K562 (cell line): ENCODE measurements at regions not wholly inside any gene's neighbourhood (a gene's known extent, or its start where the extent isn't known, plus 50 kb on each side); places are given as distances from the start of the nearest gene placed in this dataset.
A peak's percentile ranks its signal among the peaks of the same experiment; 100 is the strongest.

ENCODE experiments used
- ATAC-seq: fragments of 200-7000 bp; cut with Tn5 transposase; 3 replicates; pipeline ENCODE4 v1.9.1; 2020; ENCODE audit warnings: moderate library complexity
- BruUV-seq: library from RNA; stranded (reverse); fragments of 400-500 nt; replicated peaks from 2 replicates; lab custom pipeline; 2021; lab: Mats Ljungman, UMichigan
- CTCF ChIA-PET: fragments of 300-600 bp; formaldehyde crosslinking; extraction: SDS; loops from one replicate; lab custom pipeline; 2021; ENCODE audit warnings: low intra/inter-chr PET ratio; lab: Yijun Ruan, JAX
- POLR2A ChIA-PET: fragments of 300-600, 350-650 bp; sonication (Branson Sonifier 250); formaldehyde crosslinking; extraction: SDS; loops from one replicate; lab custom pipeline; 2021; ENCODE audit warnings: antibody characterized with exemption, inconsistent platforms; lab: Yijun Ruan, JAX
- DNase-seq, 4 experiments: peaks; one replicate each; pipeline versions ENCODE4 v3.0.0 to v3.0.0-alpha.2; 2011 to 2018; ENCODE audit warnings: low spot score in 3 of 4, mixed read lengths in 3 of 4; ENCODE audit errors: extremely low read depth in 1 of 4
- FAIRE-seq: peaks from 2 replicates; lab custom pipeline; 2011; peaks lifted over from hg19 to GRCh38; lab: Jason Lieb, UNC
- H2AFZ ChIP-seq: 2 replicates; pipeline ENCODE4 v1.6.0; 2011; ENCODE audit warnings: low read depth, low read length, control low read depth, inconsistent platforms
- H3K27ac ChIP-seq: fragments of 200-600 bp; 3 replicates; pipeline ENCODE4 v1.8.0; 2011; ENCODE audit warnings: low read depth, mild to moderate bottlenecking, control low read depth, inconsistent platforms, low read length, moderate library complexity, mixed read lengths; ENCODE audit errors: extremely low read depth
- H3K27me3 ChIP-seq, 2 experiments: fragments of 300-600 bp in 1 of 2; 2 replicates in 1 of 2; 3 replicates in 1 of 2; pipeline versions ENCODE4 v1.6.0 to v1.8.0; 2011; ENCODE audit warnings: inconsistent platforms in 2 of 2, low read length in 2 of 2, mild to moderate bottlenecking in 1 of 2, mixed read lengths in 1 of 2, moderate library complexity in 1 of 2; ENCODE audit not compliant: control insufficient read depth in 2 of 2, insufficient read depth in 2 of 2
- H3K36me3 ChIP-seq: fragments of 300-600 bp; 3 replicates; pipeline ENCODE4 v1.8.0; 2011; ENCODE audit warnings: mild to moderate bottlenecking, low read length, inconsistent platforms; ENCODE audit not compliant: control insufficient read depth, insufficient read depth
- H3K4me1 ChIP-seq, 2 experiments: fragments of 200-600 bp in 1 of 2; replicated peaks in 1 of 2; 2 replicates in 1 of 2; 3 replicates in 1 of 2; pipeline versions ENCODE4 v1.5.1 to v1.8.0; 2011; ENCODE audit warnings: inconsistent platforms in 2 of 2, low read length in 2 of 2, mild to moderate bottlenecking in 1 of 2, mixed read lengths in 1 of 2, moderate library complexity in 1 of 2; ENCODE audit not compliant: control insufficient read depth in 2 of 2, insufficient read depth in 2 of 2
- H3K4me2 ChIP-seq: 2 replicates; pipeline ENCODE4 v1.6.1; 2011; ENCODE audit warnings: low read length, control low read depth, inconsistent platforms, mixed read lengths; ENCODE audit not compliant: insufficient read depth
- H3K4me3 ChIP-seq: fragments of 200-600 bp; sonication (generic), shearing (Covaris generic); 2 replicates; pipeline ENCODE4 v1.5.1; 2016; ENCODE audit warnings: control low read depth, inconsistent platforms
- H3K79me2 ChIP-seq: fragments of 200-600 bp; 3 replicates; pipeline ENCODE4 v1.8.0; 2011; ENCODE audit warnings: low read length, inconsistent platforms; ENCODE audit not compliant: control insufficient read depth, insufficient read depth
- H3K9ac ChIP-seq, 2 experiments: 2 replicates each; pipeline versions ENCODE4 v1.6.0 to v1.6.1; 2011; ENCODE audit warnings: low read depth in 2 of 2, low read length in 2 of 2, control low read depth in 1 of 2, inconsistent platforms in 1 of 2, mild to moderate bottlenecking in 1 of 2, mixed read lengths in 1 of 2; ENCODE audit not compliant: insufficient read depth in 1 of 2
- H3K9me1 ChIP-seq: one replicate; pipeline ENCODE4 v1.6.0; 2011; ENCODE audit warnings: inconsistent platforms, mild to moderate bottlenecking, low read length, moderate library complexity; ENCODE audit not compliant: control insufficient read depth, insufficient read depth
- H3K9me3 ChIP-seq: replicated peaks from 2 replicates; pipeline ENCODE4 v1.5.1; 2011; ENCODE audit warnings: low read depth, low read length, inconsistent platforms; ENCODE audit not compliant: control insufficient read depth, insufficient read depth
- H4K20me1 ChIP-seq: replicated peaks from 2 replicates; pipeline ENCODE4 v1.6.1; 2011; ENCODE audit warnings: low read length, inconsistent platforms, mixed read lengths; ENCODE audit not compliant: control insufficient read depth, insufficient read depth
- ATF1 ChIP-seq, 2 experiments: fragments of 450-650 bp in 1 of 2; IDR thresholded peaks; 2 replicates each; pipeline ENCODE4 v1.6.1; 2016; ENCODE audit warnings: missing compliant biosample characterization in 1 of 2, missing genetic modification characterization in 1 of 2
- CBX1 ChIP-seq: sonication (generic); IDR thresholded peaks from 2 replicates; pipeline ENCODE4 v1.6.1; 2016; ENCODE audit warnings: antibody characterized with exemption, low read depth, mild to moderate bottlenecking
- HCFC1 ChIP-seq: IDR thresholded peaks from 2 replicates; pipeline ENCODE4 v1.6.1; 2012; ENCODE audit warnings: low read depth, low read length, improper control_type of control experiment
- RFX1 ChIP-seq: fragments of 450-650 bp; IDR thresholded peaks from 2 replicates; pipeline ENCODE4 v1.6.1; 2016; ENCODE audit warnings: mild to moderate bottlenecking, moderate library complexity
- RNF2 ChIP-seq: sonication (generic); IDR thresholded peaks from 2 replicates; pipeline ENCODE4 v1.6.1; 2016
- WGBS: fragments of 100-300 bp; shearing (Covaris generic); methylation state at CpG from one replicate; pipeline ENCODE4 v1.1.6; 2016; ENCODE audit warnings: low coverage, mixed read lengths; ENCODE audit not compliant: insufficient coverage; ENCODE audit errors: missing lambda C conversion rate; 5-methylcytosine and 5-hydroxymethylcytosine counted together
- in situ Hi-C: fragments of 300-500 bp; cut with MboI; formaldehyde crosslinking; loops from 4 replicates; pipeline ENCODE4 v1.15.0; 2018; ENCODE audit warnings: inconsistent platforms, mixed read lengths
- intact Hi-C: fragments of 100-400 bp; cut with micrococcal nuclease; formaldehyde crosslinking; loops from 2 replicates; pipeline ENCODE4 v1.14.2; 2022

DNA sequence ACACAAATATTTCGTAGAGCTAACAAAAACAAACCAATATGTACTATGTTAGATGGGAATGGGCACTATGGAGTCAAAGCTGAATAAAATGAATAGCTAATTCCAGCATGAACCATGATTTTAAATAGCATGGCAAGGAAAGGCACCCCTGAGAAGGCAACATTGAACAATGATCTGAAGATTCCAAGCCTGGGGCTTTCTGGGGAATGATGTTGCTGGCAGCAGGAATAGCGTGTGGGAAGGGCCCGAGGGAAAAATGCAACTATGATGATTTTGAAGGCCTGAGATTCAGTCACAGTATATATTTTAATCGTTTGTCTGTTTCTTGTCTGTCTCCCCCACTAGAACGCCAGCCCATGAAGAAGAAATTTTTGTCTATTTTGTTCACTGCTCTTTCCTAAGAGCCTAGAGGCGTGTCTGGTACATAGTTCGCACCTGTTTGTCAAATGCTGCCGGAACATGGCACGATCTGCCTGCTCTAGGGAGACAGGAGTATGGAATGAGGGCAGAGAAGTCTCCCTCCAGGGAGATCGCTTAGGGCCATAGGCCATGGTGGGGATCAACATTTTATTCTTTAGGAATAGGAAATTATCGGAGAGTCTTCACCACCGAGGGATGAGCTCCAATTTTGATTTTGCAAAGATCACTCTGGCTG lies 84.8 kb upstream of the EYA2 start:
- ChIA-PET POLR2A (interaction anchor here (1.3 kb wide), 1 partner anchor 9 kb away, joined by 5 read pairs; no protein-coding TSS in a partner anchor), CTCF (no interaction called here)
- H2AFZ ChIP-seq: no peak overlapping the region
- DNase-seq (no peak), FAIRE-seq (no peak), ATAC-seq (no peak)
- intact Hi-C loops (no loop called here), in situ Hi-C loops (no loop called here)
- H3K27me3 ChIP-seq: peaks cover 4 to 40% of the 10 kb centered on the region in 2 experiments; a peak in 4 of 5 replicates
- WGBS: under 1% methylated on average over 12 of the region's 12 CpGs
- no peak overlapping the region for H3K9ac ChIP-seq
- no peak for TF ChIP-seq HCFC1
- TF ChIP-seq RNF2: 0 out of 2 replicates have a peak, but pooled peaks have one; percentile 20
- no peaks in the 10 kb centered on the region for H3K9me3 ChIP-seq
- H3K4me3 ChIP-seq: no peak overlapping the region
- H3K27ac ChIP-seq: no peak overlapping the region
- H4K20me1 ChIP-seq: no peaks in the 10 kb centered on the region
- no peaks in the 10 kb centered on the region for H3K36me3 ChIP-seq
- no peaks in the 10 kb centered on the region for H3K9me1 ChIP-seq
- H3K4me2 ChIP-seq: no peak overlapping the region
- no peaks in the 10 kb centered on the region for H3K4me1 ChIP-seq
- BruUV-seq: no TSS peak
- no peaks in the 10 kb centered on the region for H3K79me2 ChIP-seq

DNA sequence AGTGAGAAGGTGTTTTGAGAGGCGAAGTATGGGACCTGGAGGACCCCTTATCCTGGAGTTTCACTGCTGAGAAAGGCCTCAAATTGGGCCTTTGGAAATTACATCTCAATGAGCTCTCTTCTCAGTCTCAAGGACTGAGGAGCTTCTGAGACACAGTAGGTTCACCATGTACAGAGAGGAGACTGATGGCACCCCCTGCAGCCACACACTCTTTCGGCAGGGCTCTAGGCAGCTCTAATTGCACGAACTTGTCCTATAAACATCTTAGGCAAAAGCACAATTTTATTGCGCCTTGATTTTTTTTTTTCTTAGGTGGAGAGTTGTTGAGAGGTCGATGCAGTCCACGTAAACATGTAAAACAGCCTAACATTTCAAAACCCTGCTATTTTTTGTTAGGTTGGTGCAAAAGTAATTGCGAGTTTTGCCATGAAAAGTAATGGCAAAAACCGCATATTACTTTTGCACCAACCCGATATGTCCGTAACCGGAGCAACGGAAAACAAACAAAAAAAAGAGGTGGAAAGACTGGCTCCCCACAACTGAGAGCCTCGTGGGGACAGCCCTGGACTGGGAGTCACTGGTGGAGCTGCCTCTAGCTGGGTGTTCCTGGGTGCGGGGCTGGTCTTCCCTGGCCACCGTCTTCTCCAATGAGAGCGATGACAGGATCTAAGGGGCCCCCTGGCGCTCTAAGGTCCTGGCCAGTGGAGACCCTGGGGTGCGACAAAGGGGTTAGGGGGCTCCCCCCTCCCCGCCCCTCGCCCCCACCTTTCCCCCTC lies 84.0 kb upstream of the EYA2 start:
- in situ Hi-C loops: no loop called here
- WGBS: 7% methylated on average over 15 of the region's 20 CpGs
- no peaks in the 10 kb centered on the region for H3K9me3 ChIP-seq
- peak; percentile 53; the same call in 1 of the 3 replicates for ATAC-seq
- DNase-seq: no peak
- BruUV-seq: no TSS peak
- H3K27me3 ChIP-seq: peaks cover 4 to 36% of the 10 kb centered on the region in 2 experiments; a peak in 4 of 5 replicates
- no peak overlapping the region for H3K9ac ChIP-seq
- FAIRE-seq: no peak
- no peak overlapping the region for H3K4me2 ChIP-seq
- no peaks in the 10 kb centered on the region for H3K4me1 ChIP-seq
- H3K79me2 ChIP-seq: no peaks in the 10 kb centered on the region
- no peak overlapping the region for H3K27ac ChIP-seq
- H4K20me1 ChIP-seq: no peaks in the 10 kb centered on the region
- ChIA-PET CTCF (no interaction called here), POLR2A (interaction anchor here (1.3 kb wide), 1 partner anchor 10 kb away, joined by 5 read pairs; no protein-coding TSS in a partner anchor)
- no peaks in the 10 kb centered on the region for H3K36me3 ChIP-seq
- TF ChIP-seq ATF1 (CRISPR knock-in tag; IDR thresholded peaks at IDR 0.05) (no peak), ATF1 (tag; IDR thresholded peaks at IDR 0.05) (no peak), RFX1 (peak; percentile 6; the same call in 1 of the 2 replicates), CBX1 (no peak)
- H3K9me1 ChIP-seq: no peaks in the 10 kb centered on the region
- no peak overlapping the region for H3K4me3 ChIP-seq
- H2AFZ ChIP-seq: no peak overlapping the region
- intact Hi-C loops: no loop called here
